Esophagus squamous epithelium (tissue), 4 donors: ENCODE measurements at regions not wholly inside any gene's neighbourhood (a gene's known extent, or its start where the extent isn't known, plus 50 kb on each side); places are given as distances from the start of the nearest gene placed in this dataset.

Experiments
- CTCF ChIP-seq, 6 experiments: fragments of 450-650 bp in 4 of 6; fragments of 200-600 bp in 2 of 6; sonication (generic) in 2 of 6; IDR thresholded peaks; one replicate each; pipeline ENCODE4 v1.5.1; 2016 to 2019; ENCODE audit warnings: antibody characterized with exemption in 6 of 6, mild to moderate bottlenecking in 4 of 6, moderate library complexity in 4 of 6
- POLR2A ChIP-seq, 4 donors: fragments of 450-650 bp; IDR thresholded peaks; one replicate each; pipeline ENCODE4 v1.6.1; 2017; ENCODE audit warnings: antibody characterized with exemption in 4 of 4, mild to moderate bottlenecking in 4 of 4, moderate library complexity in 3 of 4

- no peak for TF ChIP-seq POLR2A (IDR thresholded peaks at IDR 0.05)
- no peak for TF ChIP-seq CTCF (IDR thresholded peaks at IDR 0.05)
Observed at GRCh38 chr20:53722515-53723036, 128.9 kb upstream of the ZNF217 start.
